ENCODE measurements at regions not wholly inside any gene's neighbourhood (a gene's known extent, or its start where the extent isn't known, plus 50 kb on each side); places are given as distances from the start of the nearest gene placed in this dataset.

DNA sequence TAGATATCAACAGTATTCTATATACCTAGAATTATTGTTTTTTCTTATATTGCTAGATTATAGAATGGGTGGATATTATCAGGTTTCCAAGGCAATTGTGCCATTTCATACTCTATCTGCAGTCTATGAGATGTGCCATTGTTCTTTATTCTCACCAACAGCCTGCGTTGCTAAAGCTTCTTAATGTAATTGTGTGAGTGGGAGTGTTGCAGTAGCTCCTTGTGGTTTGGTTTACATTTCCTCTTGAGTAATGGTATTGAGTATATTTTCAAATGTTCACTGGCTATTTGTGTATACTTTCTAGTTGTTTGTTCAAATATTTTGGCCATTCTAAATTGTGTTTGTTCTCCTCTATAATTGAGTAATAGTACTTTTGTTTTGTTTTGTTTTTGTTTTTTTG lies 199.2 kb downstream of the TFEC start:
- H3K27me3 ChIP-seq (ENCODE audit: control insufficient read depth, insufficient read depth, low read length): no peaks in the 10 kb centered on the region
- no peaks in the 10 kb centered on the region for H3K4me1 ChIP-seq (ENCODE audit: control insufficient read depth, insufficient read depth, low read length)
- H3K4me3 ChIP-seq (ENCODE audit: low read depth, low read length): no peak overlapping the region
- no peak overlapping the region for H3K9ac ChIP-seq (ENCODE audit: low read length)
- H3K27ac ChIP-seq (ENCODE audit: low read depth, low read length): no peak overlapping the region
- no peaks in the 10 kb centered on the region for H3K9me3 ChIP-seq (ENCODE audit: control insufficient read depth, insufficient read depth, low read depth, low read length)
- H3K36me3 ChIP-seq (ENCODE audit: control insufficient read depth, insufficient read depth, low read length): no peaks in the 10 kb centered on the region

DNA sequence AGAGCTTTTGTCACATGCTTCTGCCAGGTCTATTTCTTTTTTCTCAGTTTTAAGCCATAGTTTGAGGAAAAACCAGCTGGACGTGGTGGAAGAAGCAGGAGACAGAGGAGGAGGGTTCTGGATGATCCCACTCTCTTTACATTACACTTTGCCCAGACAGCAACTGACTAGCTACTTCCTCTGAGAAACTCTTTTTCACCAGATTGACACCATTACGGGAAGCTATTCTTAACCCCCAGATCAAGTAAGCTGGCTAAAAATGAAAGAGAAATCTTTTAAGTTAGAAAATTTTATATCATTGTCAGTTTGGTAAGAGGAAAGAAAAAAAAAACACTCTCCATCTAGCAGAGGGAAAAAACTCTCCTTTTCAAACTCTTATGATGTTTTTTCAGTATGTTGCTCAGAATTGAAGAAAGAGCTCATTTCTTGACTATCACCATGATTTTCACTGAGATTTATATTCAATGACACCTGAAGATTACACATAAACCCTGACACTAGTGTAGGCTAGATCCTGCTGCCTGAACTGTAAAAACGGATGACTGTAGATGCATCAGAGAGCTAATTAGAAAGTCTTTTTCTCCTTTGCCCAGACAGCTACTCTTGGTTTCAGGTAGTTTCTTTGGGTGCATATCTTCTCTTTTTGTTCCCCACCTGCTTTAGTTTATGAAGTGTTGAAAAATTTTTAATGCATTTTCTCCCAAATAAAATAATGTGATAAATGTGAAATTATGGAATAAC lies 203.1 kb downstream of the TFEC start:
- H3K4me3 ChIP-seq (ENCODE audit: low read depth, low read length): no peak overlapping the region
- no peaks in the 10 kb centered on the region for H3K27me3 ChIP-seq (ENCODE audit: control insufficient read depth, insufficient read depth, low read length)
- H3K4me1 ChIP-seq (ENCODE audit: control insufficient read depth, insufficient read depth, low read length): peaks cover 5% of the 10 kb centered on the region; the same call in 1 of the 2 replicates
- H3K9me3 ChIP-seq (ENCODE audit: control insufficient read depth, insufficient read depth, low read depth, low read length): no peaks in the 10 kb centered on the region
- H3K27ac ChIP-seq (ENCODE audit: low read depth, low read length): no peak overlapping the region
- H3K9ac ChIP-seq (ENCODE audit: low read length): no peak overlapping the region
- no peaks in the 10 kb centered on the region for H3K36me3 ChIP-seq (ENCODE audit: control insufficient read depth, insufficient read depth, low read length)

DNA sequence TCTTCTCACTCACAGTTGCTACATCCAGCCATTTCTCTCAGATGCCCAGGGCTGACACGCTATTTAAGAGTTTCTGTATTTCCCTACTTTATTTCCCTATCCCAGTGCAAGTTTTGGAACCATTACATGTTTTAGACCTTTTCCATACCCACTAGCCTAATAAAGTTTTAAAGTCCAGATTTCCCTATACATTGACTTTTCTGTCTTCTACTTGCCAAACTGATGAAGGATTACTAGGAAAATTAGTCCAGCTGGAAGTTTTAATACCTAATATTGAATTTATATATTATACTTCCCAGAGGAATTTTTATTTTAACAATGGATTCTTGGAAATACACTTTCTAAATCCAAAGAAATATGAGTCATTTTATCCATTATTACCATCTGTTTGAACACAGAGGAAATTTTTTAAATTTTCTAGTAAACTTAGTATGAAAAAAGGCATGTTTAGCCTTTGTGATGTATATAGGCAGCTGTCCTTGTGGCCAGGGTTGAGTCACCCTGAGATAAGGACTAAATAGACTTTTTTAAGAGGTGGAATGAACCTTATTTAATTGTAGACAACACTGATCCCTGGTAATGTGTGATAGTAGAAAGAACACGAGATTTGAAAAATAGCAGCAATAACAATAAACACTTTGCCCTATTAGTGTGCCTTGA lies 205.0 kb downstream of the TFEC start:
- H3K27ac ChIP-seq (ENCODE audit: low read depth, low read length): 0 out of 2 replicates have a peak overlapping the region, but pooled peaks have one; percentile 15
- peaks cover 5% of the 10 kb centered on the region; the same call in 1 of the 2 replicates for H3K4me1 ChIP-seq (ENCODE audit: control insufficient read depth, insufficient read depth, low read length)
- H3K4me3 ChIP-seq (ENCODE audit: low read depth, low read length): no peak overlapping the region

DNA sequence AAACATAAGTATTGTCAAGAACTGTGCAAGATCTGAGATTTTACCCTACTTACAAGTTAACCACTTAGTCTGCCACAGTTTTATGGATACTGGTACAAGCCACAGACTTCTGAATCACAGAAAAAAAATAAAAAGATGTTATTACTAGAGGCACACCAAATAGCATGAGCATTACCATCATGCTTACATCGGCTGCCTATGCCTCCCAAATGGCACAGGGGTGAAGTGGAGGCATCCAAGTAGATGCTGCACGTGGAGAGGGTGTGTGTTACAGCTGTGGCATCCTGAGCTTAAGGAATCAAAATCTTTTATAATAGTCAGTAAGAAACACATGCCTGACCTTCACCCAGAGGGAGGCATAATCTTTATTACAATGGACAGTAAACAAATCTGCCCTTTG lies 207.8 kb downstream of the TFEC start:
- H3K9me3 ChIP-seq (ENCODE audit: control insufficient read depth, insufficient read depth, low read depth, low read length): no peaks in the 10 kb centered on the region
- no peak overlapping the region for H3K27ac ChIP-seq (ENCODE audit: low read depth, low read length)
- H3K36me3 ChIP-seq (ENCODE audit: control insufficient read depth, insufficient read depth, low read length): no peaks in the 10 kb centered on the region
- H3K27me3 ChIP-seq (ENCODE audit: control insufficient read depth, insufficient read depth, low read length): no peaks in the 10 kb centered on the region
- H3K4me1 ChIP-seq (ENCODE audit: control insufficient read depth, insufficient read depth, low read length): peaks cover 8% of the 10 kb centered on the region; the same call in 1 of the 2 replicates
- H3K9ac ChIP-seq (ENCODE audit: low read length): no peak overlapping the region
- H3K4me3 ChIP-seq (ENCODE audit: low read depth, low read length): no peak overlapping the region

More for the DNA sequence above, 205.0 kb downstream of the TFEC start:
- Histone ChIP-seq H3K9me3 (ENCODE audit: control insufficient read depth, insufficient read depth, low read depth, low read length) (no peaks in the 10 kb centered on the region), H3K36me3 (ENCODE audit: control insufficient read depth, insufficient read depth, low read length) (no peaks in the 10 kb centered on the region), H3K27me3 (ENCODE audit: control insufficient read depth, insufficient read depth, low read length) (no peaks in the 10 kb centered on the region), H3K9ac (ENCODE audit: low read length) (no peak overlapping the region)

DNA sequence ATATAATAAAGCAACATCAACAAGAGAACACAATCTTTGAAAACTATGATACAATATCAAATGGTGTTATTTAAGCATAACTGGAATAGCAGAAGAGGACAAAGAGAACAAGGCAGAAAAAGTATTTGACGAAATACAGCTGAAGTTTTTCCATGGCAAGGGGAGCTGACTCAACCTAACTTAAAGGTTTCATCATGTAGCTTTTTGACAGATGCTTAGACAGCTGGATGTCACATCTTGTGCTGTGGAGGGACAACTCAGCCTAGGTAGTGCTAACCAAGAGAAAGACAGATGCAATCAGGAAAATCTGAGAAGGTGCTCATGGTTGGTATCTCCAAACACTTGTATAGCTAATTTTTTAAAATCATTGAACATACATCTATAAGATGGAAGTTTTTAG lies 208.2 kb downstream of the TFEC start:
- H3K4me3 ChIP-seq (ENCODE audit: low read depth, low read length): no peak overlapping the region
- H3K36me3 ChIP-seq (ENCODE audit: control insufficient read depth, insufficient read depth, low read length): no peaks in the 10 kb centered on the region
- no peak overlapping the region for H3K27ac ChIP-seq (ENCODE audit: low read depth, low read length)
- peaks cover 8% of the 10 kb centered on the region; the same call in 1 of the 2 replicates for H3K4me1 ChIP-seq (ENCODE audit: control insufficient read depth, insufficient read depth, low read length)
- H3K9me3 ChIP-seq (ENCODE audit: control insufficient read depth, insufficient read depth, low read depth, low read length): no peaks in the 10 kb centered on the region
- no peak overlapping the region for H3K9ac ChIP-seq (ENCODE audit: low read length)
- no peaks in the 10 kb centered on the region for H3K27me3 ChIP-seq (ENCODE audit: control insufficient read depth, insufficient read depth, low read length)

DNA sequence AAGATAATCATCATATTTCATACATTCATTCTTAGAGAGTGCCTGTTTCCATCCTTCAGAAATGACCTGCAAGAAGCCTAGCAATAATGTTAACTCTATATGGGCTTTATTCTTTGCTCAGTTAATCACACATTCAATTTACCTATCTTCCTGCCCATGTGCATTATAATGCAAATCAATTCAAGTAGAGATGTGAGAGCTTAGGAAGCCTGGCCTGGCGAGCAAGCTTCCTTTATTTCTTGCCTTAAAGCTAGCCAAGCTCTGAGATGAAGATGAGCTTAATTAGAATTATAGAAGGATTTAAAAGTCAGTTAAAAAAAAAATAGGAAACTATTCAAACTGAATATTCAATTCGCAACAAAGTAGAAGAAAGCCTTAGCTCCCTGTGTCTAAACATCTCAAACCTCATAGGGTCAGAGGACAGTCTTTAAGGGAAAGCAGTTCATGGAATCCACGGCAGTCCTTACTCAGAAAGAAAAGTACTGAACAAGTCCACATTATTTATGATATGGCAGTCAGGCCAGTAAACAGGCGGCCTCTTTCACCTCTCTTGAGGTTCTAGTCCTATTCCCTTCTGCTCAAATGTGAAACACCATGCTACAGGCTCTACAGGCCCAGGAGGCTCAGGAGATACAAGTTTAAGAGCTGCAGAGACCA lies 214.1 kb downstream of the TFEC start:
- H3K27ac ChIP-seq (ENCODE audit: low read depth, low read length): no peak overlapping the region

DNA sequence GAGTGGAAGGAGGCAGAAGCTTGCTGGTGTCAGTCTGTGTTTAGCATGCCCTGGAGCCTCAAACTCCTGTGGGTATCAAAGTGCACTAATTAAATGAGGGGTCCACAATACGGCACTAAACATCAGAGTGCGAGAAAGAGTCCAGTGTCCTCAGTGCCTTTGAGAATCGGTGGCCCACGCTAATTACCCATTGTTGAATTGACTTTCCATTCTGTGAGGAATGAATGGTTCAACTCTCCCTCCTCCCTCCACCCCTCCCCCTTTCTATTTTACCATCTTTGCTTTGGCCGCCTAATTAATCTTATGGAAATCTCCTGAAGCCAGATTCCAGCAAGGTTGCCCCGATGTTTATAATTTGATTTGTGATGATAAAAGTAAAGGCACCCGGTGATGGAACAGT lies 217.8 kb downstream of the TFEC start:
- no peaks in the 10 kb centered on the region for H3K27me3 ChIP-seq (ENCODE audit: control insufficient read depth, insufficient read depth, low read length)
- no peak overlapping the region for H3K9ac ChIP-seq (ENCODE audit: low read length)
- peaks cover 28% of the 10 kb centered on the region for H3K4me1 ChIP-seq (ENCODE audit: control insufficient read depth, insufficient read depth, low read length)
- no peaks in the 10 kb centered on the region for H3K36me3 ChIP-seq (ENCODE audit: control insufficient read depth, insufficient read depth, low read length)
- no peak overlapping the region for H3K27ac ChIP-seq (ENCODE audit: low read depth, low read length)
- no peak overlapping the region for H3K4me3 ChIP-seq (ENCODE audit: low read depth, low read length)
- H3K9me3 ChIP-seq (ENCODE audit: control insufficient read depth, insufficient read depth, low read depth, low read length): no peaks in the 10 kb centered on the region

More for the DNA sequence above, 214.1 kb downstream of the TFEC start:
- peaks cover 31% of the 10 kb centered on the region for H3K4me1 ChIP-seq (ENCODE audit: control insufficient read depth, insufficient read depth, low read length)
- peak overlapping the region; percentile 4; the same call in 1 of the 2 replicates for H3K4me3 ChIP-seq (ENCODE audit: low read depth, low read length)
- no peak overlapping the region for H3K9ac ChIP-seq (ENCODE audit: low read length)
- no peaks in the 10 kb centered on the region for H3K27me3 ChIP-seq (ENCODE audit: control insufficient read depth, insufficient read depth, low read length)
- no peaks in the 10 kb centered on the region for H3K36me3 ChIP-seq (ENCODE audit: control insufficient read depth, insufficient read depth, low read length)
- no peaks in the 10 kb centered on the region for H3K9me3 ChIP-seq (ENCODE audit: control insufficient read depth, insufficient read depth, low read depth, low read length)

DNA sequence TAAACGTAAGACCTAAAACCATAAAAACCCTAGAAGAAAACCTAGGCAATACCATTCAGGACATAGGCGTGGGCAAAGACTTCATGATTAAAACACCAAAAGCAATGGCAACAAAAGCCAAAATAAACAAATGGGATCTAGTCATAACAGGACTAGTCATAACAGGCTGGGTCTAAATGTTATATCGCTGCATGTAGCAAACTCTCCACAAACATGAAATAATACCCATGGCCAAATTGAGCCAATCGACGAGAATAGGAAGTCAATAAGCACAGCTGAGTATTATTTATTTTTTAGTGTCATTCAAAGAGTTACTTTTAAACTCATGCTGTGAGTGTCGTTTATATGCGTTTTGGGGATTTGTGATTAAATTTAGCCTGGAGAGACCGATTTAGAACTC lies 225.1 kb downstream of the TFEC start:
- no peak overlapping the region for H3K27ac ChIP-seq (ENCODE audit: low read depth, low read length)
- peaks cover 3% of the 10 kb centered on the region; the same call in 1 of the 2 replicates for H3K4me1 ChIP-seq (ENCODE audit: control insufficient read depth, insufficient read depth, low read length)
- no peak overlapping the region for H3K9ac ChIP-seq (ENCODE audit: low read length)
- H3K27me3 ChIP-seq (ENCODE audit: control insufficient read depth, insufficient read depth, low read length): no peaks in the 10 kb centered on the region
- no peaks in the 10 kb centered on the region for H3K9me3 ChIP-seq (ENCODE audit: control insufficient read depth, insufficient read depth, low read depth, low read length)
- H3K4me3 ChIP-seq (ENCODE audit: low read depth, low read length): no peak overlapping the region
- no peaks in the 10 kb centered on the region for H3K36me3 ChIP-seq (ENCODE audit: control insufficient read depth, insufficient read depth, low read length)

DNA sequence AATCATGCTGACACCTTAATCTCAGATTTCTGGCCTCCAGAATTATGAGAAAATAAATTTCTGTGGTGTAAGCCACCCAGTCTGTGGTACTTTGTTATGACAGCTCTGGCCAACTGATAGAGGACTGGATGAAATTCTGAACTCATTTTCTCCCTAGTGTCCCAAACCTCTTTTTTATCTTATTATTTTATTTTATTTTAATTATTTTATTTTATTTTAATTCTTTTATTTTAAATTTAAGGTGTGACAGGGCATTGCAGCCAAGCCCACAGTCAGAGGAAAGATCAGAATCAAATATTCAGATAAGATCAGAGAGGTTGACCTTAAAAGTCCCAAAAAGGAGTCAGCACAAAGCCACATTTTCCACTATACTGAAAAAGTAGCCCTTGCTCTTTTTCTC lies 228.1 kb downstream of the TFEC start:
- no peaks in the 10 kb centered on the region for H3K9me3 ChIP-seq (ENCODE audit: control insufficient read depth, insufficient read depth, low read depth, low read length)
- no peak overlapping the region for H3K9ac ChIP-seq (ENCODE audit: low read length)
- no peak overlapping the region for H3K4me3 ChIP-seq (ENCODE audit: low read depth, low read length)
- no peaks in the 10 kb centered on the region for H3K27me3 ChIP-seq (ENCODE audit: control insufficient read depth, insufficient read depth, low read length)
- no peak overlapping the region for H3K27ac ChIP-seq (ENCODE audit: low read depth, low read length)
- 0 out of 2 replicates have a peak, but pooled peaks cover 3% of the 10 kb centered on the region for H3K4me1 ChIP-seq (ENCODE audit: control insufficient read depth, insufficient read depth, low read length)
- H3K36me3 ChIP-seq (ENCODE audit: control insufficient read depth, insufficient read depth, low read length): no peaks in the 10 kb centered on the region

DNA sequence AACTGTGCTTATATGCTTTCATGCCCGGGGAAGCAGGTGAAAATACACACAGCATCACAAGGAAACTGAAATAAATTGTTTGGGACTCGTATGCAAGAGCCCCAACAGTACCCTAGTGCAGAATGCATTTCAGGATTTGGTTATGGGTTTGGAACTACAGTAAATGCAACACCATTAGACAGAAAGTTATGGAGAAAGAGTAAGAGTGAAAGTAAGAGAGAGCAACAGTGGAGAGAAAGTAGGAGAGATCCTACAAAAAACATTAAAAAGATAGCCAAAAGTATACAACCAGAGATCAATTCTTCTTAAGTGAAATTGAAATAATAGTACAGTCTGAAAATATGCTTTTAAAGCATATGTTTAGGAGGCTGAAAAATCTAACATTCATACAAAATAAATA lies 231.1 kb downstream of the TFEC start:
- H3K27ac ChIP-seq (ENCODE audit: low read depth, low read length): no peak overlapping the region
- no peaks in the 10 kb centered on the region for H3K9me3 ChIP-seq (ENCODE audit: control insufficient read depth, insufficient read depth, low read depth, low read length)
- H3K9ac ChIP-seq (ENCODE audit: low read length): no peak overlapping the region
- no peak overlapping the region for H3K4me3 ChIP-seq (ENCODE audit: low read depth, low read length)
- no peaks in the 10 kb centered on the region for H3K27me3 ChIP-seq (ENCODE audit: control insufficient read depth, insufficient read depth, low read length)
- no peaks in the 10 kb centered on the region for H3K4me1 ChIP-seq (ENCODE audit: control insufficient read depth, insufficient read depth, low read length)
- H3K36me3 ChIP-seq (ENCODE audit: control insufficient read depth, insufficient read depth, low read length): no peaks in the 10 kb centered on the region

Data from HUES6 (cell line).